ENCODE measurements at regions not wholly inside any gene's neighbourhood (a gene's known extent, or its start where the extent isn't known, plus 50 kb on each side); places are given as distances from the start of the nearest gene placed in this dataset.

- no peak for DNase-seq (ENCODE audit: extremely low read depth, low read depth)
These were observed 172.5 kb downstream of the SH2D1A start for GRCh38 chrX:124518885-124519284.

GRCh38 chrX:124524852-124525251 lies 178.5 kb downstream of the SH2D1A start:
- no peak for DNase-seq (ENCODE audit: extremely low read depth, low read depth)

GRCh38 chrX:124529786-124530185 lies 183.4 kb downstream of the SH2D1A start:
- DNase-seq (ENCODE audit: extremely low read depth, low read depth): no peak

GRCh38 chrX:124530803-124531202 lies 184.4 kb downstream of the SH2D1A start:
- no peak for DNase-seq (ENCODE audit: extremely low read depth, low read depth)

GRCh38 chrX:124534536-124534935 lies 188.2 kb downstream of the SH2D1A start:
- no peak for DNase-seq (ENCODE audit: extremely low read depth, low read depth)

GRCh38 chrX:124540474-124540873 lies 194.1 kb downstream of the SH2D1A start:
- DNase-seq (ENCODE audit: extremely low read depth, low read depth): no peak

DNA sequence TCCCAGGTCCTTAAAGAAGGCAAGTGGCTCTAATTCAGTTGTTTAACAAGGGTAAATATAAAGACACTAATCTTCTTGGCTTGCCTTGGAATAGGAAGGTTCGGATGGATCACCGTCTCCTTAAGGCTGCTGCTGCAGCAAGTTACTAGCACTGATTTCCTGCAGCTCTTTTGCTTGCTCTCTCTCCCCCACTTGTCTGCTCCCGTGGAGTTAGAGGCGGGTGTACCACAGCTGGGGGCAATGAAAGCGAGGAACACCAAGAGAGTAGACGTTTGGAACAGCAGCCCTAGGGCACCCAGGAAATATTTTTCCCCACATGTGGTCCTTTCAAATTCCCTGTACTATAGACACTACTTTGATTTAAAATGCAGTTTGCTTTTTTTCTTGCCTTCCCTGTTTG lies 202.2 kb downstream of the SH2D1A start:
- DNase-seq (ENCODE audit: extremely low read depth, low read depth): no peak

DNA sequence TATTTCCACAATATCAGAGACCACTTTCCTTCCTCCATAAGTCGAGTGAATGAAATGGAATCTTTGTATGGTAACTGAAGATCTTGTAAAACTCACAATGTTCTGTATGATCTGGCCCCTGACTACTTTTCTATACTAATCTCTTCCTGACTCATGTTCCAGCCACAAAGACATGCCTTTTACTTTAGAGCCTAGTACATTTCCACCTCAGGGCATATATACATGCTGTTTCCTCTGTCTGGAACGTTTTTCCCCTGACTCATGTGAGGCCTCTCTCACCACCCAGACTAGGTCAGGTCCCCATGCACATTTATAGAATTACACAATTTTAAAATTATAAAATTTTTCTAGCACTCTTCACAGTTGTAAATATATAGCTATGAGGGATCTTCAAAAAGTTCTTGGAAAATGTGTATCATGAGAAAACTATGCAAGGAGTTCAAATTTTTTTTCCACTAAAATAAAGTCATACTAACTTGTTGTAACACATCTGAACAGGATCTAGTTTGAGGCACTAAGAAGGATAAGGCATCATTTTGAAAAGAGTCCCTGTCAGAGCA lies 208.8 kb downstream of the SH2D1A start:
- peak; percentile 4 for DNase-seq (ENCODE audit: extremely low read depth, low read depth)

- DNase-seq (ENCODE audit: extremely low read depth, low read depth): no peak
These were observed 211.6 kb downstream of the SH2D1A start for GRCh38 chrX:124557976-124558375.

DNA sequence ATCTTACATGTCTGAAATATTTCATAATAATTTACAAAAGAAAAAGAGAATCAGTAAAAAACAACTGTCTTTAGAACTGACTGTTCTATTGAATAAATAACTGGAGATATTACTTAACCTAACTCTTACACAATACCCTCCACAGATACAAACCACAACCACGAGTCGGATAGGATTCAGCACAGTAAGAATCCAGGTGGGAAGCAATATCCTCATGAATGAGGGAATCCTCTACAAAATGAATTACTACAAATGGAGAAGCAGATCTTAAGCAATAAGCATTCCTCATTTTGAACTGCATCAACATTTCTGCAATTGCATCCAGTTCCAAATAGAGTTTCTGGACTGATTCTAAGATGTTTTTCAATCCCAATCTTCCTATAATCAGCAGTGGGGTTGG lies 227.1 kb downstream of the SH2D1A start:
- DNase-seq (ENCODE audit: extremely low read depth, low read depth): no peak

DNA sequence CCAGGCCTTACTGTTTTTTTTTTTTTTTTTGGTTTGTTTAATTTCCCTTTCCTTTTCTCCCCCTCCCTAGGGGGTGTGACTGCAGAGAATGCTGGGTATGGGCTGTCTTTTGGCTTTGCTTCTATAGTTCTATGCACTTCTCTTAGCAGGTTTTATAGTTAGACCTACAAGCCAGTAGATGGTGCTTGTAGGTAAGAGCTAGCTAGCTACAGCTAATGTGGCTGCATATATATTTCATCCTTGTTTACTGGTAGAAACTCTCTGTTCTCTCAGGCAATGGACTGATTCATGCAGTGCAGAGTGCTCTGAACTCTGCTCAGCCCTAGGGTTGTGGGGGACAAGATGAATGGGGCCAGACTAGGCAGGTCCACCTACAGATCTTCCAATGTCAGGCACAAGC lies 246.4 kb downstream of the SH2D1A start:
- no peak for DNase-seq (ENCODE audit: extremely low read depth, low read depth)

GRCh38 chrX:124594017-124594651 lies 247.8 kb downstream of the SH2D1A start:
- no peak for DNase-seq (ENCODE audit: extremely low read depth, low read depth)

DNA sequence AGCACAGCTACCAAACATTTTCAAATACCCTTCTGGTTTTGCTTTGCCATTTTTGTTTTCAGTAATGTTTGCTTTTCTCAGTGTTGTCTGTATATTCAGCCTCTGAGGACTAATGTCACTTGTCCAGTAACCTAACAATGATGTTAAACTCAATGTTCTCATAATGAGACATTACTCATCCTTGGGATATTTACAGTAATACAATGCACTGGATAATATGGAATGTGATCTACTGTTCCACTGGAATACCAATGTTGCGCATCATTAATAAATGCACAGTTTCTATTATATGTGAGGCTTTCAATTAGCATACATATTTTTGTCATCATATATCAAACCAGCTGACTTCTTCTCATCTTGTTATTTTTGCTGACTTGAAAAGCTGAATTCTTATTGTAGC lies 259.1 kb downstream of the SH2D1A start:
- no peak for DNase-seq (ENCODE audit: extremely low read depth, low read depth)

DNA sequence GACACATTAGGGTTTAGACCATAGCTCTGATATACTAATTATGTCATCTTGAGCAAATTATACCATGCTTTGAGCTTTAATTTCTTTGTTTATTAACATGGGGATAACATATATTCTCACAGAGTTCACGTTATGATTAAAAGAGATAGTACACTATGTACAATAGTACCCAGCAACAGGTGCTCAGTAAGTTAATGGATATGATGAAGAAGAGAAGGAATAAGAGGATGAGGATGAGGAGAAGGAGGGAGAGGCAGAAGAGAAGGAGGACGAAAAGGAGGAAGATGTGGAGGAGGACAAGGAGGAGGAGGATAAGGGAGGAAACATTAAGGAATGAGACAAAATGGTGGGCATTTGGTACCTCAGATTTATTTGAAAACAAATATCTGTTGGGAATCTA lies 260.4 kb downstream of the SH2D1A start:
- no peak for DNase-seq (ENCODE audit: extremely low read depth, low read depth)

- no peak for DNase-seq (ENCODE audit: extremely low read depth, low read depth)
These were observed 273.3 kb downstream of the SH2D1A start for GRCh38 chrX:124619710-124620109.

- no peak for DNase-seq (ENCODE audit: extremely low read depth, low read depth)
These were observed 288.0 kb downstream of the SH2D1A start for GRCh38 chrX:124634363-124634762.

GRCh38 chrX:124641737-124642491 lies 295.6 kb downstream of the SH2D1A start:
- no peak for DNase-seq (ENCODE audit: extremely low read depth, low read depth)

DNA sequence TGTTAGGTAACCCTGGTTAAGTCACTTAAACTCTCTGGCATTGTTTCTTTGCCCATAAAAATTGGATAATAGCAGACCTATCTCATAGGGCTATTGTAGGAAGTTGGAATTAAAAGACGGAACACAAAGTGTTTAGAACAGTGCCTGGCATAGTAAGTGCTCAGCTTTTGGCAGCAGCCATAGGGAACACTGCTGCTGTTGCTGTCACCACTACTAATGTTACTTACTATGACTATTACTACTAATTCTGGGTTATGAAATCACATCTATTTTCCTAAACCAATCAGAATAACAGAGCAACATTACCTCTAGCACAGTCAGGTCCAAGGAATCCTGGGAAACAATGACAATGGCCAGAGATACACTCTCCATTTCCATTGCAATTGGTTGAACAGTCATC lies 300.0 kb downstream of the SH2D1A start:
- DNase-seq (ENCODE audit: extremely low read depth, low read depth): no peak

- no peak for DNase-seq (ENCODE audit: extremely low read depth, low read depth)
These were observed 304.7 kb downstream of the SH2D1A start for GRCh38 chrX:124651031-124651430.

- no peak for DNase-seq (ENCODE audit: extremely low read depth, low read depth)
These were observed 319.4 kb downstream of the SH2D1A start for GRCh38 chrX:124665621-124666400.

DNA sequence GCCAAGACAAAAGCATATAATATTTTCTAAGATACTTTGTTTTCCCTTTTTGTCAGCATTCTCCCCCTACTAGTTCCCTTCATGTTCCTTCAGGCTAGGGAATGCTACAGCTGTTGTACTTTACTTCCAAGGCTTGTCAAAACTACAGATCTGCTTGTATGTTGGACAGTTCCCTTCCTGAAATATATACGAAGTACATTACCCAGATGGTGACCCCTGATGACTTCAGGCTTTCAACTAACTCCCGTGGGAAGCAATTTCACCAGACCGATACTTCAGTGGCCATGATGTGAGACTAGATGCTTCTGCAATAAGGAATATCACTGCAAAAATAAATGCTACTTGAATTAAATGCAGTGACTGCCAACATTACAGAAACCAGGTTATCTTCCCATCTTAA lies 332.8 kb downstream of the SH2D1A start:
- no peak for DNase-seq (ENCODE audit: extremely low read depth, low read depth)

Data from NCI-H460 (cell line).